Esophagus muscularis mucosa (tissue), 4 donors: ENCODE measurements at regions not wholly inside any gene's neighbourhood (a gene's known extent, or its start where the extent isn't known, plus 50 kb on each side); places are given as distances from the start of the nearest gene placed in this dataset.

Experiments used
- DNase-seq: peaks from one replicate; pipeline ENCODE4 v3.0.0-alpha.2; 2017; ENCODE audit errors: extremely low spot score
- H3K27ac ChIP-seq, 4 donors: fragments of 200-600 bp; sonication (generic); replicated peaks in 1 of 4; 1 replicate in 3 of 4; 2 replicates in 1 of 4; pipeline ENCODE4 v1.5.1; 2016 to 2019; ENCODE audit warnings: mild to moderate bottlenecking in 1 of 4
- H3K27me3 ChIP-seq, 4 donors: fragments of 200-600 bp; sonication (generic); one replicate each; pipeline versions ENCODE4 v1.5.1 to v1.6.0; 2016 to 2019
- H3K36me3 ChIP-seq, 4 donors: fragments of 200-600 bp; sonication (generic); one replicate each; pipeline ENCODE4 v1.5.1; 2016 to 2019
- H3K4me1 ChIP-seq, 4 donors: fragments of 200-600 bp; sonication (generic); one replicate each; pipeline ENCODE4 v1.5.1; 2016 to 2019
- H3K4me3 ChIP-seq, 4 donors: fragments of 200-600 bp; sonication (generic); 1 replicate in 2 of 4; 2 replicates in 2 of 4; pipeline ENCODE4 v1.5.1; 2016 to 2019; ENCODE audit warnings: mild to moderate bottlenecking in 4 of 4, moderate library complexity in 1 of 4
- H3K9me3 ChIP-seq, 4 donors: fragments of 200-600 bp; sonication (generic); 1 replicate in 3 of 4; 2 replicates in 1 of 4; pipeline ENCODE4 v1.5.1; 2016 to 2019
- CTCF ChIP-seq, 3 experiments: fragments of 200-600 bp in 2 of 3; fragments of 450-650 bp in 1 of 3; sonication (generic) in 2 of 3; IDR thresholded peaks; one replicate each; pipeline ENCODE4 v1.5.1; 2017 to 2019; ENCODE audit warnings: antibody characterized with exemption in 3 of 3, mild to moderate bottlenecking in 2 of 3, moderate library complexity in 1 of 3
- EP300 ChIP-seq: sonication (generic); formaldehyde crosslinking; IDR thresholded peaks from one replicate; pipeline ENCODE4 v1.6.1; 2017; ENCODE audit warnings: antibody characterized with exemption
- POLR2A ChIP-seq: fragments of 450-650 bp; IDR thresholded peaks from one replicate; pipeline ENCODE4 v1.6.1; 2017; ENCODE audit warnings: antibody characterized with exemption, moderate library complexity, mild to moderate bottlenecking, low read depth
- POLR2AphosphoS5 ChIP-seq, 2 donors: sonication (generic); formaldehyde crosslinking; IDR thresholded peaks; one replicate each; pipeline ENCODE4 v1.6.1; 2017; ENCODE audit warnings: antibody characterized with exemption in 2 of 2
- WGBS: methylation state at CpG from one replicate; pipeline ENCODE4 v1.1.5; 2018; 5-methylcytosine and 5-hydroxymethylcytosine counted together
- intact Hi-C: fragments of 100-400 bp; cut with DNase I; formaldehyde crosslinking; loops from one replicate; pipeline ENCODE4 v1.15.1; 2023

DNA sequence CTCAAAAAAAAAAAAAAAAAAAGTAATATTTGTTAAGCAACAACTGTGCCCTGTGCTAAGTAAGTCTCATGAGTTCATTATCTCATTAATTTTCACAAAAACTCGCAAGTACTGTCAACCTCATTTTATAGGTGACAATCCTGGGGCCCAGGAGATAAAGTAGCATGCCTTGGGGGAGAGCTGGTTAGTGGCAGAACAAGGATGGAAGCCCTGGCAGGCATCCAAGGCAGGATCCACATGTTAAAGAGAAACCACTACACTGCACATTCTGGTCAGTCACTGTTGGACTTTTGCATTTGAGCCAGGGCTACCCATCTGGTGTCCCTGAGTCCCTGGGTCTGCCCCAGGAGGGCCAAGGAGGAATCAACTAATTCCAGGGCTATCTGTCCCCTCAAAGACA lies 54.6 kb downstream of the ZFP36L2 start:
- Histone ChIP-seq H3K27ac (no peak overlapping the region), H3K9me3 (peaks cover 0 to 24% (median 15%) of the 10 kb centered on the region in 4 donors), H3K36me3 (no peaks in the 10 kb centered on the region), H3K4me1 (peaks cover 11 to 56% (median 45%) of the 10 kb centered on the region in 4 donors), H3K4me3 (no peak overlapping the region), H3K27me3 (no peaks in the 10 kb centered on the region)
- TF ChIP-seq EP300 (no peak), POLR2A (no peak), CTCF (IDR thresholded peaks at IDR 0.05) (no peak), POLR2AphosphoS5 (IDR thresholded peaks at IDR 0.05) (no peak)
- 76% methylated on average over 1 of the region's 1 CpG for WGBS
- intact Hi-C loops: no loop called here
- no peak for DNase-seq

- intact Hi-C loops: no loop called here
- no peaks in the 10 kb centered on the region for H3K27me3 ChIP-seq
Measured at GRCh38 chr2:43170405-43171105, 55.9 kb downstream of the ZFP36L2 start.

GRCh38 chr2:43169987-43170386 lies 56.4 kb downstream of the ZFP36L2 start:
- peak; percentile 40 to 57 (median 47) for TF ChIP-seq CTCF (IDR thresholded peaks at IDR 0.05)
- TF ChIP-seq POLR2AphosphoS5 (IDR thresholded peaks at IDR 0.05): no peak
- 60% methylated on average over 9 of the region's 9 CpGs for WGBS
- no peak for DNase-seq
- Histone ChIP-seq H3K27ac (peak overlapping the region in 3 of 4 donors; percentile 54 to 60 (median 60)), H3K9me3 (peaks cover 0 to 9% (median 6%) of the 10 kb centered on the region in 4 donors), H3K4me3 (no peak overlapping the region), H3K27me3 (no peaks in the 10 kb centered on the region), H3K4me1 (peaks cover 11 to 52% (median 45%) of the 10 kb centered on the region in 4 donors), H3K36me3 (no peaks in the 10 kb centered on the region)
- intact Hi-C loops: no loop called here

More at GRCh38 chr2:43170405-43171105, 55.9 kb downstream of the ZFP36L2 start:
- H3K4me3 ChIP-seq: no peak overlapping the region
- TF ChIP-seq POLR2AphosphoS5 (IDR thresholded peaks at IDR 0.05): no peak
- no peak for TF ChIP-seq POLR2A
- no peak for TF ChIP-seq CTCF (IDR thresholded peaks at IDR 0.05)
- no peak for TF ChIP-seq EP300
- H3K9me3 ChIP-seq: peaks cover 0 to 14% (median 12%) of the 10 kb centered on the region in 4 donors
- DNase-seq: no peak
- H3K4me1 ChIP-seq: peaks cover 11 to 56% (median 45%) of the 10 kb centered on the region in 4 donors
- H3K36me3 ChIP-seq: no peaks in the 10 kb centered on the region
- no peak overlapping the region for H3K27ac ChIP-seq
- 98% methylated on average over 13 of the region's 21 CpGs for WGBS

DNA sequence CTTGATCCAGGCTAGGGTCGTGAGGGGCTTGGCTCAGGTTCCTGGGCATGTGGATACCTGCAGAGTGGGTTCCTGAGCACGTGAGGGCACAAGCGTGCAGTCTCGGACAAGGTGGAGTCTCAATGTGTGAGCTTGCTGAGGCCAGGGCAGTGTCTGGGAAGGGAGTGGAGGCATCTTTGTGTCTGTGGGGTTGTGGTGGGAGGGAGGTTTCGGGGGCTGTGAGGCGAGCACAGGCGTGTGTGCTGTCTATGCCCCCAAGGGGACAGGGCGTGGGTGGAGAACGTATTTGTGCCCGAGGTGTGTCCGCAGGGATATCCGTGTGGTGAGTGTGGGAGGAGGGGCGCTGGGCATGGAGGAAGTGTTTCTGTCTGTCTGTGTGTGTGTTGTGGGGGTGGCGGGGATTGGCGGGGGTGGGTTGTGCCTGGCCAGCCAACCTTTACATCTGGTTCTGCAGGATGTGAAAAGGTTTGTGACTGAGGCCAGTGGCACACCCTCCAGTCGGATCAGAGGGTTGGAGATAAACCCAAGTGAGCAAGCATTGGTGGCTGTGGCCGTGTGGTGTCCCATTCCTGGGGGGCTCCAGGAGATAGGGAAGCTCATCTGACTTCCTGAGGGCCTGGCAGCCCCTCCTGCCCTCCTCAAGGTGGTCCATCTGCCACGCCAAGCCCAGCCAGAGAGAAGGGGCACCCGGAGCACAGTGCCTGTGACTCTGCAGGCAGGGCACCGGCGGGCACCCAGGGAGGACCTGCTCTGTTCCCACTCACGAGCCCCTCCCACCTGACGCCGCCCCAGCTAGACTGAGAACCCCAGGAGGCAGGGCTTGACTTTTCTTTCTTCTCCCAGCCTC lies 57.1 kb downstream of the ZFP36L2 start:
- H3K4me1 ChIP-seq: peaks cover 11 to 50% (median 44%) of the 10 kb centered on the region in 4 donors
- no peaks in the 10 kb centered on the region for H3K36me3 ChIP-seq
- intact Hi-C loops: no loop called here
- peaks cover 0 to 2% (median under 1%) of the 10 kb centered on the region in 4 donors for H3K9me3 ChIP-seq
- TF ChIP-seq POLR2AphosphoS5 (IDR thresholded peaks at IDR 0.05) (no peak), POLR2A (no peak), EP300 (no peak), CTCF (IDR thresholded peaks at IDR 0.05) (no peak)
- DNase-seq: no peak
- peak overlapping the region; percentile 28 to 60 (median 57) for H3K27ac ChIP-seq
- WGBS: 72% methylated on average over 21 of the region's 24 CpGs
- no peaks in the 10 kb centered on the region for H3K27me3 ChIP-seq
- peak overlapping the region in 1 of 4 donors; percentile 29 for H3K4me3 ChIP-seq
